Retinal pigment epithelial cell (primary cell): ENCODE measurements at regions not wholly inside any gene's neighbourhood (a gene's known extent, or its start where the extent isn't known, plus 50 kb on each side); places are given as distances from the start of the nearest gene placed in this dataset.

ENCODE experiments used
- DNase-seq: peaks from one replicate; pipeline ENCODE4 v3.0.0-alpha.2; 2010; ENCODE audit warnings: low read depth
- H3K4me3 ChIP-seq: 2 replicates; pipeline ENCODE4 v1.5.1; 2011; ENCODE audit warnings: mild to moderate bottlenecking, low read length, control low read depth, moderate library complexity
- TF ChIP-seq, protein P1 (sequence below): conservative IDR thresholded peaks from 2 replicates; pipeline ENCODE4 v1.5.1; 2011; ENCODE audit warnings: low read depth, low read length, control low read depth, inconsistent platforms

DNA sequence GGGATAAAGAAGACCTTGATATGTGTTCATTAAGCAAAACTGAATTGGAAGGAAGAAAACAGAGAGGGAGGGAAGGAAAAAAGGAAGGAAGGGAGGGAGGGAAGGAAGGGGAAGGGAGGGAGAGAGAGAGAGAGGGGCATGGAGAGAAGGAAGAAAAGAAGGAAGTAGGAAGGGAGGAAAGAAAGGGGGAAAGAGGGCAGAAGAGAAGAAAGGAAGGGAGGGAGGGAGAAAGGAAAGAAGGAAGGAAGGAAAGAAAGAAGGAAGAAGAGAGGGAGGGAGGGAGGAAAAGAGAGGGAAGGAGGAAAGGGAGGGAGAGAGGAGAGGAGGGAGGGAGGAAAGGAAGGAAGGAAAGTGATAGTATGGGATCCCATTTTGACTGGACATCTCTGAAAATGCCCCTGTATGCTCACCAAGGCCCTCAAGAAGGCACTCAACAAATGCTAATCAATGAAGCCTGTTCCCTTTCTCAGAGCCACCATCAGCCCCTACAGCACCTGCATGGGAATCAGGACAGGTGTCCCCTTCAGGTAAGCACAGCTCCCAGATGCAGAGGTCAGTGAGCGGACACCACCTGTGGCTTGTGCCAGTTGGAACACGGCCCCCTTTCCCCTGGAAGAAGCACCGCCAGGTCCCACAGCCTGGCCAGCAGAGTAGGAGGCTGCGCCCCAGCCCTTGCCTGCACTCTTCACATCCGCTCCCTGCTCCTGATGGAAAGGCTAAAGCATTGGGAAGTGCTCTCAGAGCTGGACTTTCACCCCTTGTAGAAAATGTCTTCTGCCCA lies 161.4 kb upstream of the DIO3 start:
- TF ChIP-seq, protein P1, sequence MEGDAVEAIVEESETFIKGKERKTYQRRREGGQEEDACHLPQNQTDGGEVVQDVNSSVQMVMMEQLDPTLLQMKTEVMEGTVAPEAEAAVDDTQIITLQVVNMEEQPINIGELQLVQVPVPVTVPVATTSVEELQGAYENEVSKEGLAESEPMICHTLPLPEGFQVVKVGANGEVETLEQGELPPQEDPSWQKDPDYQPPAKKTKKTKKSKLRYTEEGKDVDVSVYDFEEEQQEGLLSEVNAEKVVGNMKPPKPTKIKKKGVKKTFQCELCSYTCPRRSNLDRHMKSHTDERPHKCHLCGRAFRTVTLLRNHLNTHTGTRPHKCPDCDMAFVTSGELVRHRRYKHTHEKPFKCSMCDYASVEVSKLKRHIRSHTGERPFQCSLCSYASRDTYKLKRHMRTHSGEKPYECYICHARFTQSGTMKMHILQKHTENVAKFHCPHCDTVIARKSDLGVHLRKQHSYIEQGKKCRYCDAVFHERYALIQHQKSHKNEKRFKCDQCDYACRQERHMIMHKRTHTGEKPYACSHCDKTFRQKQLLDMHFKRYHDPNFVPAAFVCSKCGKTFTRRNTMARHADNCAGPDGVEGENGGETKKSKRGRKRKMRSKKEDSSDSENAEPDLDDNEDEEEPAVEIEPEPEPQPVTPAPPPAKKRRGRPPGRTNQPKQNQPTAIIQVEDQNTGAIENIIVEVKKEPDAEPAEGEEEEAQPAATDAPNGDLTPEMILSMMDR: no peak
- H3K4me3 ChIP-seq: no peak overlapping the region
- DNase-seq: no peak

DNA sequence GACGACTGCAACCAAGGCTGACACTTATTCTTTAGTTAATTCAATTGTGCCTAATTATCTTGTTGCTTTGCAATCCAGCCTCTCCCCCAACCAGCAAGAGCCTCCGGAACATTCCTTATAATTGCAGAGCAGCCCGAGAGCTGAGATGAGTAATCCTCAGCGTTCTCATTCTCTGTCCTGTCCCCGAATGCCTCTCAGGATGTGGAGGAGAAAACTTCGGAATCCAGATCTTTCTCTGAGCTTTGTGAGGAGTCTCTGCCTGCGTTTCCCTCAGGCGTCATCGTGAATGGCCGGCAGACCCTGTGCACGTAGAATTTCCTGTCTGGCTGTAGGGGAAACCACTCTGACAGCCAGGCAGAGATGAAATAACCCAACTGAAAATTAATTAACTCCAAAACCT lies 160.5 kb upstream of the DIO3 start:
- H3K4me3 ChIP-seq: no peak overlapping the region
- TF ChIP-seq, protein P1: no peak
- DNase-seq: no peak

DNA sequence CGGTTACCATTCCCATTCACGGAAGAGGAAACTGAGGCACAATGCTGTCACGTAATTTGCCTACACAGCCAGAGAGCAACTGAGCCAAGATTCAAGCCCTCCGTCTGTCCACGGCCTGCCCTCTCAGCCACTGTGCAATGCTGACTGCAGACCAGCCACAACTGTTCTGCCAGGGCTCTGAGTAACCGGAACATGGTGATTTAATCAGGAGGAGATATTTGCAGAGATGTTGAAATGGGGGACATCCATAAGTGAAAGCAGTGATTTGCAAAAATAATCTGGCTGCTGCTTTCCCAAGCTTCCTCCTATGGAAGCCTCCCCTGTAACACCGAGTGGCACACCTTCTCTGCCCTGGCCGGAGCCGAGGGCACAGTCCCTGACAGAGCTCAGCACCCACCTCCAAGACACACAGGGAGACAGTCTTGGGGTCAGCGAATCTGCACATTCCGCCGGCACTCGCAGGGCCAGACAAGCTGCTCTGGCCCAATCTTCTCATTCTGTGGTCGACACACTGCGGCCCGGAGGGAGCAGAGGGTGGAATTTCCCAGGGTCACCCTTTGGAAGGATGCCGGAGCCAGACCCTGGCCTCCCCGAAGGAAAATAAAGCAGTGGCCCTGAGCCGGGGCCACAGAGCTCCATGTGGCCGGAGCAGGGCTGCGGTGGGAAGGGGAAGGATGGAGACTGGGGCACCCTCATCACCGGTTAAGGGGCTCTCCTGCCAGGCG lies 158.2 kb upstream of the DIO3 start:
- TF ChIP-seq, protein P1: no peak
- no peak for DNase-seq
- no peak overlapping the region for H3K4me3 ChIP-seq

DNA sequence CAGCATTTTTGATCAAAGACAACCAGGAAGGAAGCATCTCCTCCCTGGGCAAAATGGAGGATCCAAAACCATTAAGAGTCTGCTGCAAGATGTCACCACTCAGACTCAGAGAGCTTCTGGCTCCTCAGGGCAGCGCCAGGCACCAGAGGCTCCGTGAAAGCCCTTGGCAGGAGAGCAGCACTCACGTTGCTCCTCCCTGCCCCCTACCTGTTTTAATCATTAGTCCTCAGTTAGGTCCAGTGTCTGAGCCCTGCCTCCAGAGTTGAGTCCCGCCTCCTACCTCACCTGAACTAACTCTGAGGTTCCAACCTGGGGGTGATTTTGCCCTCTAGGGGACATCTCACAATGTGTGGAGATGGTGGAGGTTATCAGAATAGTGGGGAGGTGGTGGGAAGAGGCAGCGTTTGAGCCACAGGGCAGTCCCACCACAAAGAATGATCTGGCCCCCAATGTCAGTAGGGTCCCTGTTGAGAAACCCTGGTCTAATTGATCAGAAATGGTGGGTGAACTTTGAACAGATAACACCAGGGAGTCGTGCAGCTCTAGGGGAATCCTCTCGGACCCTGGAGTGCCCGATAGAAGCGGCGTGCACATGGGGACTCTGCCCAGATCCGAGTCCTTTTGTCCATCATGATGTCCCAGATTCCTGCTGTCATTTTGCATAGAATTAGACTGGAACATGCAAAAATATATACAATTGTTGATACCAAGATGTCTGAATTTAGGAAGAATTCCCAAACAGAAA lies 156.7 kb upstream of the DIO3 start:
- no peak overlapping the region for H3K4me3 ChIP-seq
- TF ChIP-seq, protein P1: no peak
- no peak for DNase-seq

DNA sequence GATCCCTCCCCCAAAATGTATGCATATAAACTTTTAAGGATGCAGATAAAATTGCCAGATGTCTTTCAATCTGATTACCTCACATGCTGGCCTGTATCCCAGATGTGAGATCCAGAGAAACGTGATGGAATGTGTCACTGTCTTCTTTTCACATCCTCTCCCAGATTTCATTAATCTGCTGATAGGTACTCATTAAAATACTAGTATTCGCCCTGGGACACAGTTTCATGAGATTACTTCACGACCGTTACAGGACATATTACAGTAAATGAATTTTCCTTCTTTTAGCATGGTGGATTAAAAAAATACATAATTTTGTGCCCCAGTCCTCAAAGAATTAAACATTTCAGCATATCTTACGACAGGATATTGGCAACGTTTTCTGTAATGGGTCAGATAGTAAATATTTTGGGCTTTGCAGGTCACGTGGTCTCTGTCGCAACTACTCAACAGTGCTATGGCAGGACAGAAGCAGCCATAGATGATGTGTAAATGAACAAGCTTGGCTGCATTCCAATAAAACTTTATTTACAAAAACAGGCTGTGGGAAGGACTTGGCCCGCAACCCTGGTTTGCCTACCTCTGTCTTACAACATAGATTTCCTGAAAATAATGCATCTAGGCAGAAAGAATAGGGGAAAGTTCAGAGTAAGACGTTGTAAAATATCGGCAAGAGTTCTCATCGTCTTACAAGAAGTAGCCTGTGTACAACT lies 156.0 kb upstream of the DIO3 start:
- H3K4me3 ChIP-seq: no peak overlapping the region
- no peak for DNase-seq
- TF ChIP-seq, protein P1: no peak

DNA sequence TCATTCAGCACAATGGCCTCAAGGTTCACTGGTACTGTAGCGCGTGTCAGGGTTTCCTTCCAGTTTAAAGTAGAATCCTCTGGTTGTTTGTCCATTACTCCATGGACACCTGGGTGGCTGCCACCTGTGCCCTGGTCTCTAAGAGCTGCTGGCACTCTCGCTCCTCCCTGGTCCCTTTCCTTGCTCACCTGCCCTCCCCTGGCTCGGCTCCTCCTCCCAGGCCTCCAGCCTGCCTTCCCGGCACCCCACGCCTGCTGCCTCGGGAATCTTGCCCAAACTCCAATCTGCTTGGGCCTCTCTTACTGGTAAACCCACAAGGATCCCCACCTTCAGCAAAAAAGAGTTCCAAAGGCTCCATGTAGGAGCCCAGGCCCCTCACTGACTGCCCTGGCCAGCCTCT lies 154.4 kb upstream of the DIO3 start:
- H3K4me3 ChIP-seq: no peak overlapping the region
- TF ChIP-seq, protein P1: no peak
- no peak for DNase-seq
